ENCODE measurements at regions not wholly inside any gene's neighbourhood (a gene's known extent, or its start where the extent isn't known, plus 50 kb on each side); places are given as distances from the start of the nearest gene placed in this dataset.

DNA sequence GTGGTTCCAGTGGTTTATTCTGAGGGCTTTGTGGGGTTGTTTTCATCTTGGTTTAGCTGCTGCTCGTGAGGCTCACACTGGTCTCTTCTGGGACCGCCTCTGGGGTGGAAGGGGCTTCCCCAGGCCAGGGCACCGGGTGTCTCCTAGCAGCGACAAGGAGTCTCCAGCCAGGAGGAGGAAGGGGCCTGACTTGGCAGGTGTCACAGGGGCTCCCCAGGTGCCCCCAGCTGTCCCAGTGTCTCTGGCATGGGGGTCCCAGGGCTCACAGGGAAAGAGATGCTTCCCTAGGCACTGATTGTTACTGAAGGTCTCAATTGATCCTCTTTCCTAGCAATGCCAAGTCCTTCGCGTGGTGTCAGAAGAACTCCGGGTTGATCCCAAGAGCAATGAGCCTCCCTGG is 241.1 kb upstream of the IRX4 start:
- H3K4me1 Mint-ChIP-seq = no peaks in the 10 kb centered on the region
- DNase-seq (ENCODE audit: low spot score in 2 of 2) (no peak), ATAC-seq (ENCODE audit: low read depth) (no peak)

DNA sequence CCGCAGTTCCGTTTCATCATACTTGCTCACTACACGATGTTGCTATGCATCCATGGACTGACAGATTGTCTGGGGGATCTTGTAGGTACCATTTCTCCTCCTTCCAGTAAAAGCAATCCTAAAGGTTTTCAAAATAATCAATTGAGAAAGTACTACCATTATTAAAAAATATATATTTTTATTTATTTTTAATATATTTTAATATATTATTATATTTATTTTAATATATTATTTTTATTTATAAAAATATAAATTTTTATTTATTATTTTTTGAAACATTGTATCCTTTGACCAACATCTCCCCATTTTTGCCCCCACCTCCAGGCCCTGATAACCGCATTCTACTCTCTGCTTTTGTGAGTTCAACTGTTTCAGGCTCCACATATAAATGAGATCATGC is 237.6 kb upstream of the IRX4 start:
- Mint-ChIP-seq H3K9me3 (peaks cover 5% of the 10 kb centered on the region), H3K4me3 (no peak overlapping the region), H3K36me3 (no peaks in the 10 kb centered on the region), H3K27ac (no peak overlapping the region), H3K4me1 (no peaks in the 10 kb centered on the region), H3K27me3 (peaks cover 2% of the 10 kb centered on the region)
- ATAC-seq (ENCODE audit: low read depth) (no peak), DNase-seq (ENCODE audit: low spot score in 2 of 2) (no peak)

More for the DNA sequence above, 241.1 kb upstream of the IRX4 start:
- H3K27ac Mint-ChIP-seq = no peak overlapping the region
- peaks cover 6% of the 10 kb centered on the region for H3K9me3 Mint-ChIP-seq
- no peaks in the 10 kb centered on the region for H3K36me3 Mint-ChIP-seq
- no peak overlapping the region for H3K4me3 Mint-ChIP-seq
- H3K27me3 Mint-ChIP-seq = peaks cover 7% of the 10 kb centered on the region

DNA sequence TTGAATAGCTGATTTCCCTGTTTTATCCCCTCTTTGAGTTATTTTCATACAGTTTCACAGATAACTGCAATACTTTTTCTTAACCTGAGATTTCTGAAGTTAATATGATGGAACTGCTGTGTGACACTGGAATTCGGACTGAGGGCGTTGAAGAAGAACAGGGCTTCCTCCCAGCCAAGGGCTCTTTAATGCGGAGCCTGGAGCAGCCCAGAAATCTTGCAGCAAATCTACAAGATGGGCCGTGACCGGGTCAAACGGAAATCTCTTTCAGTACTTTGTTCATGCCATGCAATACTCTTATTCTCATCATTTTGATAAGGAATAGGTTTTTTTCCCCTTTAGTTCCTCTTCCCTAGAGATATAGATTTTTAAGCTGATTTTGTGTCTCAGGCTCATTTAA is 236.8 kb upstream of the IRX4 start:
- no peaks in the 10 kb centered on the region for H3K27me3 Mint-ChIP-seq
- H3K4me1 Mint-ChIP-seq = no peaks in the 10 kb centered on the region
- H3K9me3 Mint-ChIP-seq = peaks cover 5% of the 10 kb centered on the region
- no peak overlapping the region for H3K27ac Mint-ChIP-seq
- no peak for DNase-seq (ENCODE audit: low spot score in 2 of 2)
- H3K36me3 Mint-ChIP-seq = no peaks in the 10 kb centered on the region
- H3K4me3 Mint-ChIP-seq = no peak overlapping the region
- ATAC-seq (ENCODE audit: low read depth) = no peak

DNA sequence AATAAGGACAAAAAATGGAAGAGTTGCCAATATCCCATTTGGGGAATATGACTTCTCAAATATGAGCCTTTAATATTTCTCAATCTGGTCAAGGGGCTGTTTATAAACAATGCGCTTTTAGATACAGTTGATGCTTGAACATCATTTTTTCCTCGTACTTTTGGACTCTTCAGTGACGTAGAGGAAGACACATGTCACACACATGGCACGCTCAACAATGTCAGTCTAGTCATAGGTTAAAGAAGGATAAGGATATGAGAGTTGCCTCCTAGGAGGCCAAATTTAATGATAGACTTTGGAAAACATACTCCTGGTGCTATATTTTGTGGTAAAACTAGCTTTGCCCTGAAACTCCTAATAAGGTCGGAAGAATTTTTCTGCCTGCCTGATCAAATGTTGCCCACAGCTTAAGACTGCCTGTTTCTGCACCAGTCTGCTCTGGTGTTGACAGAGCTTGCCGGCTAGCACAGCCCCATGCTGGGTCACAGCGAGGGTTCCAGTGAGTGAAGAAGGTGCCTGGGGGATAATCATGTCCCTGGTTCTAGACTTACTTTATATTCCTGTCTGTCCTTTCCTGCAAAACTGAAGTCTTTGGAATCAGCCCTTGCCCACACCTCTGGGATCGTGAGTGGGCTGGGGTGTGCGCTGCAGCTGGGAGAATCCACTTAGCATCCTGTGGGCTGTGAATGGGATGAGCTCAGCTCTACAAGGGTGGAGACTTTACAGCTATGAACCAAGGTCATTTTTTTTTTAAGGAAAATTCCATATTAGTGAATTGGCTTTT is 230.8 kb upstream of the IRX4 start:
- no peaks in the 10 kb centered on the region for H3K27me3 Mint-ChIP-seq
- H3K27ac Mint-ChIP-seq = no peak overlapping the region
- no peaks in the 10 kb centered on the region for H3K4me1 Mint-ChIP-seq
- H3K36me3 Mint-ChIP-seq = no peaks in the 10 kb centered on the region
- H3K9me3 Mint-ChIP-seq = no peaks in the 10 kb centered on the region
- no peak overlapping the region for H3K4me3 Mint-ChIP-seq
- ATAC-seq (ENCODE audit: low read depth) (no peak), DNase-seq (ENCODE audit: low spot score in 2 of 2) (no peak)

DNA sequence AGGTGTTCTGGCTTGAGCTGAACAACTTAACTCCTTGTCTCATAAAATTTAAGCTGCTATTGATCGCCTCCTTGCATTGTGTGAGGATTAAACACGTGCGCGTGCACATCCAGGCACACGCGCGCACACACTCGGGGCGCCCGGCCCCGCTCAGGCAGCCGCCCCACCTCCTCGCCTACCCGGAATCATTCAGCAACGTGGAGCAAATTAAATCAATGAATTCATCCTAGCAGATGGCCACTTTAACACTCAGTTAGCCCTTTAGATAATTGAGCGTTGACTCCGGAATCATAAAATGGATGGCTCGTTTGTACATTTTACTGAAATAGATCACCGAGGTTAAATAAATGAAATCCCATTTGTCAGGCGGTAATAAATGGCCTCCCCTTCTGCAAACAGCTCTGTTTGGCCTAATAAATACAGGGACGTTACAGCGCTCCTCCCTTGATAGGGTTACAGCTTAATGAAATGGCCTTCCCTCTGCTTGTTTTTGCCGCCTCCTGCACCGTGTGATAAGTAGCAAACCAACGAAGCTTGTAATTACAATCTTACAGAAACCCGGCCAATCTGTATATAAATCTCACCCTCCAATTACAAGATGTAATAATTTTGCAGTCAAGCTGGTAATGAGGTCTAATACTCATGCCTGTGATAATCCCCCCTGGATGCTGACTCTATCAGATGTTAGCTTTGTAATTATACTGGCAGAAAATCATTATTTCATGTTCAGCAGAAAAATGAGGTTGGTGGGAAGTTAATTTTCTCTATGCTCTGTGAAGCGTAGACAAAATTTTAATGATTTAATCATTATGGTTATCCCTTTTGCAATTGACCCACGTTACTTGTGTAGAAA is 229.7 kb upstream of the IRX4 start:
- no peaks in the 10 kb centered on the region for H3K9me3 Mint-ChIP-seq
- no peaks in the 10 kb centered on the region for H3K4me1 Mint-ChIP-seq
- no peak overlapping the region for H3K4me3 Mint-ChIP-seq
- no peaks in the 10 kb centered on the region for H3K36me3 Mint-ChIP-seq
- ATAC-seq (ENCODE audit: low read depth) = no peak
- H3K27me3 Mint-ChIP-seq = no peaks in the 10 kb centered on the region
- H3K27ac Mint-ChIP-seq = no peak overlapping the region
- no peak for DNase-seq (ENCODE audit: low spot score in 2 of 2)

DNA sequence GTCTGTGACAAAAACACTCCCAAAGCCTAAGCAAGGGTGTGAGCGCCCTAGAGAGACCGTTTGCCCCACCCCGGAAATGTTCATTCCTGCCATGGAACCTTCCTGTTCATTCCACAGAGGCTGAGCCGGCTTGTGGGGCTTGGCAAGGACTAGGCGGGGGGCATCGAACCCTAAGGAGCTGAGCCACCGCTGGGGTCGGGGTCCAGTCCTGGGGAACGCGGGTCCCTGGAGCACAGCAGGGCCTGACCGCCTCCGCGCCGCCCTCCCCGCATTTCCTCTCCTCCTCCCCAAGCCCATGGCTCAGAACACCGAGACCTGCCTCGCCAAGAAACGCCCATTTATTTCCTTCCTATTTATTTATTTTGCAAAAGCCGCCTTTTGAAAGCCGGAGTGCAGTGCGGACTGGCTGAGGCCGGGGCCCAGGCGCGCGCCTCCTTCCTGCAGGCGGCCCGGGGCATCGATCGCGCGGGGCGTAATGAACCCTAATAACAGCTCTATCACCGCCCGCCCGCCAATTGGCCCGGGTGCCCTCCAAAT is 228.9 kb upstream of the IRX4 start:
- no peaks in the 10 kb centered on the region for H3K4me1 Mint-ChIP-seq
- no peaks in the 10 kb centered on the region for H3K9me3 Mint-ChIP-seq
- ATAC-seq (ENCODE audit: low read depth) (no peak), DNase-seq (ENCODE audit: low spot score in 2 of 2) (no peak)
- no peak overlapping the region for H3K27ac Mint-ChIP-seq
- no peaks in the 10 kb centered on the region for H3K36me3 Mint-ChIP-seq
- no peaks in the 10 kb centered on the region for H3K27me3 Mint-ChIP-seq
- no peak overlapping the region for H3K4me3 Mint-ChIP-seq

DNA sequence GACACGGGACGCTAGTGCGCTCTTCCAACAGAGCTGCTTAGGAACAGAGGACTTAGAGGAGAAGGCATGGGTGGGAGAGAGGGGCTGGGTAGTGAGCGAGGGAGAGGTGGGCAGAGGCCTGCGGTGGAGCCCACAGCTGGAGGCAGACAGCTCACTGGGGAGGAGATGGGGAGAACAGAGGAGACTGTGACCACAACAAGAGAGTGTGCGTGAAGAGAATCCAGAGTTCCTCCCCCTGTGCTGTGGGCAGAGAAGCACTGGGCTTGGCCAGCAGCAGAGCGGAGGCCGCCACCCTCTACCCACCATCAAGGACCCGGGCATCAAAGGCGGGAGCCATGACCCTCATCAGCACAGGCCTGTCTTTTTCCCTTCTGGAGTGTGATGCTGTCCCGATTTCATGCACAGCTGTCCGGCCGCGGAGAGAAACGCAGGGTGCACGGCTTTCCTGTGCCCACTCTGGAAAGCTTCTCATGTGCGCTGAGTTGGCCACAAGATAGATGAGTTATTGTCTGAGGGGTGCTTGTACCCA is 228.3 kb upstream of the IRX4 start:
- H3K27me3 Mint-ChIP-seq = no peaks in the 10 kb centered on the region
- ATAC-seq (ENCODE audit: low read depth) = no peak
- no peaks in the 10 kb centered on the region for H3K36me3 Mint-ChIP-seq
- H3K27ac Mint-ChIP-seq = no peak overlapping the region
- no peaks in the 10 kb centered on the region for H3K4me1 Mint-ChIP-seq
- no peak overlapping the region for H3K4me3 Mint-ChIP-seq
- no peak for DNase-seq (ENCODE audit: low spot score in 2 of 2)
- H3K9me3 Mint-ChIP-seq = peaks cover 2% of the 10 kb centered on the region

DNA sequence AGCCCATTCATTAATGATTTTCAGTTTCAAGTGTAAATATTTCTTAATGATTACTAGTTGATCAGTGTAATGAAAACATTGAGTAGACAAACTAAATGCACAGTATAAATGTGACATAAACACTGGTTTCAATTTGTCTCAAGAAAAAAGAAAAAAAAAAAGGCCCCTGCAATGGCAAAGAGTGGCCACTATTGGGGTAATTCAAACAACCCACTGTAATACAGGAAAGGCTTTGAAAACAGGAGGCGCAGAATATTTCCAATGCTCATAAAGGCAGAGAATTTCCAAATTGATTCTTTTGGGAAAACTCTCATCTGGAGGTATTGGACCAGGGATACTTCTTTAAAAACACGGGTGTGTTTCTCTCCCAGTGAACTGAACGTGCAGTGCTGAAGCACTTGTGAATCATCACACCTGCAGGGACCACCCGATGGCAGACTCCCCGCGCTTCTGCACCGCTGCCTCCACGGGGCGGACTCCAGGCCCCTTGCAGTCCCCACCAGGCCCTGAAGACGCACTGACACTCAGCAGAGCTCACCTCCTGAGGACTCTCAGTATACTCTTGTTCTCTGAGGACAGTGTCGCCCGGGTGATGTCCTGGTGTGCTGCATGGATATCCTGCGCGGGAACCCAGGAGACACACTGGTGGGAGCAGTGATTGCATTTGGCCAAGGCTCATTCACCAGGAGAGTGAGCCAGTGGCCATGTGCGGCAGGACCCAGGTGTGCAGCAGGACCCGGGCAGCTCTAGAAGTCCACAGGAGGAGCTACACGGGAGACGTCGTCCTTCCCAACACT is 227.6 kb upstream of the IRX4 start:
- no peak for ATAC-seq (ENCODE audit: low read depth)
- no peaks in the 10 kb centered on the region for H3K36me3 Mint-ChIP-seq
- H3K4me1 Mint-ChIP-seq = no peaks in the 10 kb centered on the region
- no peak overlapping the region for H3K4me3 Mint-ChIP-seq
- no peaks in the 10 kb centered on the region for H3K27me3 Mint-ChIP-seq
- peaks cover 7% of the 10 kb centered on the region for H3K9me3 Mint-ChIP-seq
- no peak overlapping the region for H3K27ac Mint-ChIP-seq
- DNase-seq (ENCODE audit: low spot score in 2 of 2) = no peak

DNA sequence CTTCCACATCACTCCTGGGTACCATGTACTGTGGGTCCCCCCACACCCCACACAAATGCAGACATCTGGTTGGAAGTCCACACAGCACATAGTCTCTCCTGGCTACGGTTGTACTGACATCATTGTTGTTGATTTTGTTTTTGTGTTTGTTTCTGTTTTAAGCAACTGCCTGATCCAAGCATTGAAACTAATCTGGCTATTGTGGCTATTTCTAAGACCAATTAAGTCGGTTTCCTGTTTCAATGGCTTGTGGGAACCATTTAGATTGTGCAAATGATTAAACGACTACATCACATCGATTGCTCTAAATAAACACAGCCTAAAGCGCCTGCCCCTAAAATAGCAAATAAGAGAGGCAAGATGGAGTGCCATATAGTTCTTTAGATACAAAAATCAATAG is 226.8 kb upstream of the IRX4 start:
- Mint-ChIP-seq H3K27ac (no peak overlapping the region), H3K4me1 (no peaks in the 10 kb centered on the region), H3K36me3 (no peaks in the 10 kb centered on the region), H3K27me3 (no peaks in the 10 kb centered on the region), H3K9me3 (peaks cover 7% of the 10 kb centered on the region), H3K4me3 (no peak overlapping the region)
- ATAC-seq (ENCODE audit: low read depth) = no peak
- no peak for DNase-seq (ENCODE audit: low spot score in 2 of 2)

DNA sequence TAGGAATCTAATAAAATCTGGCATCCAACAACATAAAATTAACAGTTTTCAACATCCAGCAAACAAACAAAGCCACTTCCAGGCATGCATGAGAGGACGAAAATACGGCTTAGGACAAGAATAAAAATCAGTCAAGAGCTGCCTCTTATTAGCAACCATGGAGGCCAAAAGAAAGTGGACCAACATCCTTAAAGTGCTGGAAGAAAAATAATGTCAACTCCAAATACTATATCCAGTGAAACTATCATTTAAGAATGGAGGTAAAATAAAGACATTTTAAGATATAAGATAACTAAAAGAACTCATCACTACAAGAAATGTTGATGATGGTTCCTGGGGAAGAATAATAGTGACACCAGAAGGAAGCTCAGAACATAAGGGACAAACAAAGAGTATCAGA is 224.0 kb upstream of the IRX4 start:
- ATAC-seq (ENCODE audit: low read depth) = no peak
- no peak overlapping the region for H3K27ac Mint-ChIP-seq
- no peak overlapping the region for H3K4me3 Mint-ChIP-seq
- no peaks in the 10 kb centered on the region for H3K27me3 Mint-ChIP-seq
- no peaks in the 10 kb centered on the region for H3K36me3 Mint-ChIP-seq
- H3K9me3 Mint-ChIP-seq = peaks cover 7% of the 10 kb centered on the region
- no peak for DNase-seq (ENCODE audit: low spot score in 2 of 2)
- H3K4me1 Mint-ChIP-seq = no peaks in the 10 kb centered on the region

DNA sequence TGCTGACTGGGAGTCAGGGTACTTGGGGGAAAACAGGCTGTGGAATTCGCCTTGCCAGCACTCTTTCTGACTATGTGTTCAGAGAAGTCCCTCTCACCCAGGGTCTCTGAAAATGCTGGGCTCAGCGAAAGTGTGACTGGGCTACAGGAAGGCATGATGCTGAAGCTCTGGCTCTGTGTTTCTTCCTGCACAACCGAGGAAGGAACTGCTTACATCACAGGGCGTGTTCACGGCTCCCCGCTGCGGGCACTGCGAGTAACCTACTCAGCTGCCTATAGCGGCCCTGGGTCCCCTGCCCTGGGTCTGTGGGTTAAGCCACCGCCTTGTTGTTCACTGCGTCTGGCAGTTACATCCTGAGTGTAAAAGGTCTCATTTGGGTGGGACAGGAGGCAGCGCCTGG is 222.4 kb upstream of the IRX4 start:
- ATAC-seq (ENCODE audit: low read depth) = no peak
- no peak overlapping the region for H3K4me3 Mint-ChIP-seq
- H3K36me3 Mint-ChIP-seq = no peaks in the 10 kb centered on the region
- H3K9me3 Mint-ChIP-seq = peaks cover 7% of the 10 kb centered on the region
- no peak overlapping the region for H3K27ac Mint-ChIP-seq
- H3K27me3 Mint-ChIP-seq = peaks cover 3% of the 10 kb centered on the region
- H3K4me1 Mint-ChIP-seq = no peaks in the 10 kb centered on the region
- no peak for DNase-seq (ENCODE audit: low spot score in 2 of 2)

DNA sequence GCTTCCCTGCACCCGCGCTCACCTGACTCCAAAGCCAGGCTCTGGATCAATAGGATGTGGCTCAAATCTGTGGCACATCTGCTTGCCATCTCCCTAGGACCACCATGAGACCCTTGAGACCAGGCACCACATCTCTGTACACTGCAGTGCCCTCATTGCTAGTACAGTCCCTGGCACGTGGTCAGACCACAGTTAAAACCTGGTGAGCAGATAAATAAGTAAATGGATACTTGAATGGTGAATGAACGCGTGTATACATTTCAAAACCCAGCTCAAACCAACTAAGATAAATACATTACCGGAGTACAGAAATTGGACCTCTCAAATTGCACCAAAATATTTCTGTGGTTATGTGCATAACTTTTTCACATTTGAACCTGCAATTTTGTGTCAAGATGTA is 221.2 kb upstream of the IRX4 start:
- H3K36me3 Mint-ChIP-seq = no peaks in the 10 kb centered on the region
- peaks cover 7% of the 10 kb centered on the region for H3K9me3 Mint-ChIP-seq
- no peaks in the 10 kb centered on the region for H3K4me1 Mint-ChIP-seq
- ATAC-seq (ENCODE audit: low read depth) (no peak), DNase-seq (ENCODE audit: low spot score in 2 of 2) (no peak)
- H3K27me3 Mint-ChIP-seq = peaks cover 3% of the 10 kb centered on the region
- no peak overlapping the region for H3K27ac Mint-ChIP-seq
- no peak overlapping the region for H3K4me3 Mint-ChIP-seq

DNA sequence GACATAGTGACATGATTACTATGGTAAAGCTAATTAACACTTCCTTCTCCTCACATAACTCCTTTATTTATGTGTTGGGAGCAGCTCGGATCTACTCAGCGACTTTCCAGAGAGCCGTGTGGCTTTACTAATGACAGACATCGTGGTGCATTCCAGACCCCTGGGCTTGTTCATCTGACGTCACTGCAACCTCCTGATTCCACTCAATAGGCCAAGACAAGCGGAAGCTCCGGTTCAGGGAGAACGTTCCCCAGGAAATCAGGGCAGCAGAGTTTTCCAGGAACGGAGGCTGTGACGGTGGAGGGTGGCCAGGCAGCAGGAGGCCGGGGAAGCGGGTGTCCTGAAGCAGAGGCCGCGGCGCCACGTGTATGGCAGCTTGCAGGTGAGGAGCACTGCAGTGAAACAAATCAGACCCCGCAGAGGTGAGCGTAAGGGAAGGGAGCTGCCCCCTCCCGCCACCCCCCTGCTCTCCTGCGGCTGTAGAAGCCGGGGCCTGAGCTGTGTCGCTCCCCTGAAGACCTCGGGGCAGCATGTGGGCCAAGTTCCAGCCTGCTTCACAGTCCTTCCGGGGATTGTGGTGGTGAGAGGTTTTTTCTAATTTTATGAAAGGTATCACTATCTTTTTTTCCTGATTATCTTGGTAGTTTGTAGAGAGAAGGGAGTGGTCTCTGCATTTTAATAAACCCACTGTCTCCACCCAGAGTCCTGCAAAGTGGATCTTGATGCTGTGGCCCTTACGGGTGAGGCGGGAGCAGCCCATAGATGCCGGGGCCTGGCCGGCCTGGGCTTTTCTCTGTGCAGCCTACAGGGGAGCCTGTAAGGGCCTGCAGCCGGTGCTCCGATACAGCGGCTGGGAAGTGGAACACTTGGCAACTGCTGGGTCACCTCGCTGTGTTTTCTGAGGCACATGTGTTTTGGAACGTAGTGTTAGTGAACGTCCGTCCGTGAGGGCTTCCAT is 220.4 kb upstream of the IRX4 start:
- no peak overlapping the region for H3K27ac Mint-ChIP-seq
- H3K4me1 Mint-ChIP-seq = no peaks in the 10 kb centered on the region
- ATAC-seq (ENCODE audit: low read depth) (no peak), DNase-seq (ENCODE audit: low spot score in 2 of 2) (no peak)
- no peak overlapping the region for H3K4me3 Mint-ChIP-seq
- H3K27me3 Mint-ChIP-seq = peaks cover 3% of the 10 kb centered on the region
- no peaks in the 10 kb centered on the region for H3K36me3 Mint-ChIP-seq
- H3K9me3 Mint-ChIP-seq = peaks cover 7% of the 10 kb centered on the region

All from memory B cell (primary cell).